DOHH2 (cell line): ENCODE measurements at regions not wholly inside any gene's neighbourhood (a gene's known extent, or its start where the extent isn't known, plus 50 kb on each side); places are given as distances from the start of the nearest gene placed in this dataset.

ENCODE experiments used
- H3F3A ChIP-seq: fragments of 200-600 bp; sonication (generic), shearing (Covaris generic); 2 replicates; pipeline ENCODE4 v1.6.0; 2016; ENCODE audit warnings: antibody characterized with exemption, mild to moderate bottlenecking; ENCODE audit not compliant: control insufficient read depth, insufficient read depth
- H3K27ac ChIP-seq: fragments of 200-600 bp; sonication (generic); 2 replicates; pipeline ENCODE4 v1.5.1; 2014; ENCODE audit warnings: low read depth, mild to moderate bottlenecking, low read length, moderate library complexity
- H3K27me3 ChIP-seq: fragments of 200-600 bp; sonication (generic); 2 replicates; pipeline ENCODE4 v1.6.1; 2014; ENCODE audit warnings: mild to moderate bottlenecking, low read length, mixed read lengths; ENCODE audit not compliant: control insufficient read depth
- H3K36me3 ChIP-seq: fragments of 200-600 bp; sonication (generic); 2 replicates; pipeline ENCODE4 v1.6.1; 2014; ENCODE audit warnings: mild to moderate bottlenecking, low read length, moderate library complexity, mixed read lengths; ENCODE audit not compliant: control insufficient read depth
- H3K4me1 ChIP-seq: fragments of 200-600 bp; sonication (generic); 2 replicates; pipeline ENCODE4 v1.6.1; 2014; ENCODE audit warnings: mild to moderate bottlenecking, low read length, mixed read lengths; ENCODE audit not compliant: control insufficient read depth
- H3K4me2 ChIP-seq: fragments of 200-600 bp; sonication (generic); 2 replicates; pipeline ENCODE4 v1.6.0; 2014; ENCODE audit warnings: mild to moderate bottlenecking, low read length, moderate library complexity
- H3K4me3 ChIP-seq: fragments of 200-600 bp; sonication (generic); 2 replicates; pipeline ENCODE4 v1.5.1; 2014; ENCODE audit warnings: mild to moderate bottlenecking, low read length, mixed read lengths
- H3K79me2 ChIP-seq: fragments of 200-600 bp; sonication (generic); 2 replicates; pipeline ENCODE4 v1.6.1; 2014; ENCODE audit warnings: mild to moderate bottlenecking, low read length, mixed read lengths; ENCODE audit not compliant: control insufficient read depth
- H3K9me2 ChIP-seq: fragments of 200-600 bp; sonication (generic); replicated peaks from 2 replicates; pipeline ENCODE4 v1.6.1; 2014; ENCODE audit warnings: mild to moderate bottlenecking, low read length, mixed read lengths; ENCODE audit not compliant: control insufficient read depth
- H3K9me3 ChIP-seq: fragments of 200-600 bp; sonication (generic); 2 replicates; pipeline ENCODE4 v1.6.1; 2014; ENCODE audit warnings: antibody characterized with exemption, low read length, mixed read lengths; ENCODE audit not compliant: control insufficient read depth, insufficient read depth
- H4K20me1 ChIP-seq: fragments of 200-600 bp; sonication (generic); 2 replicates; pipeline ENCODE4 v1.6.0; 2014; ENCODE audit warnings: low read depth, mild to moderate bottlenecking, antibody characterized with exemption, low read length, moderate library complexity; ENCODE audit not compliant: control insufficient read depth, insufficient read depth
- CTCF ChIP-seq: fragments of 200-600 bp; sonication (generic); IDR thresholded peaks from one replicate; pipeline ENCODE4 v1.5.1; 2014; ENCODE audit warnings: antibody characterized with exemption, mild to moderate bottlenecking, low read depth, low read length; ENCODE audit not compliant: poor library complexity, severe bottlenecking
- EZH2phosphoT487 ChIP-seq: fragments of 200-600 bp; sonication (generic); IDR thresholded peaks from 2 replicates; pipeline ENCODE4 v1.6.1; 2017; ENCODE audit warnings: borderline replicate concordance, mild to moderate bottlenecking, antibody characterized with exemption, low read length, moderate library complexity, mixed read lengths

DNA sequence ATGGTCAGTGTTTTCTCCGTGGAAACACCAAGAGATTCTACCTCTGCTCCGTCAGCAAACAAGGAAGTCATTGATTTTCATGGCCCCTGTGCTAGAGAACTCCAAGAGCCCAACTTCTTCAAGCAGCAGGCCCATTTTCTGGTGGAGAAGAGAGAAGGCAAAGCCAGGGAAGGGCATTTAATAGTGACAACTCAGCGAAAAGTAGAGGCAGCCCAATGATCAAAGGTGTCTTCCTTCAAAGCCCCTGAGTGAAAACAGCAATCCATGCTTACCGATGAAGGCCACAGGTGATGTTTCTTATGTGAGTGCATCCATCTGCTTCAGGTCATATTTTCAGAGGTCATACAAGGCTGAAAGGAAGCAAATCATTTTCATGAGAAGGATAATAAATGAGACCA lies 77.3 kb downstream of the VCPKMT start:
- H3K79me2 ChIP-seq = no peaks in the 10 kb centered on the region
- TF ChIP-seq EZH2phosphoT487 (no peak), CTCF (no peak)
- H3K4me1 ChIP-seq = peaks cover 9% of the 10 kb centered on the region
- no peaks in the 10 kb centered on the region for H3F3A ChIP-seq
- no peaks in the 10 kb centered on the region for H3K9me3 ChIP-seq
- no peaks in the 10 kb centered on the region for H3K9me2 ChIP-seq
- H3K36me3 ChIP-seq = no peaks in the 10 kb centered on the region
- H3K4me2 ChIP-seq = no peak overlapping the region
- H4K20me1 ChIP-seq = no peaks in the 10 kb centered on the region
- no peaks in the 10 kb centered on the region for H3K27me3 ChIP-seq
- no peak overlapping the region for H3K4me3 ChIP-seq
- no peak overlapping the region for H3K27ac ChIP-seq

DNA sequence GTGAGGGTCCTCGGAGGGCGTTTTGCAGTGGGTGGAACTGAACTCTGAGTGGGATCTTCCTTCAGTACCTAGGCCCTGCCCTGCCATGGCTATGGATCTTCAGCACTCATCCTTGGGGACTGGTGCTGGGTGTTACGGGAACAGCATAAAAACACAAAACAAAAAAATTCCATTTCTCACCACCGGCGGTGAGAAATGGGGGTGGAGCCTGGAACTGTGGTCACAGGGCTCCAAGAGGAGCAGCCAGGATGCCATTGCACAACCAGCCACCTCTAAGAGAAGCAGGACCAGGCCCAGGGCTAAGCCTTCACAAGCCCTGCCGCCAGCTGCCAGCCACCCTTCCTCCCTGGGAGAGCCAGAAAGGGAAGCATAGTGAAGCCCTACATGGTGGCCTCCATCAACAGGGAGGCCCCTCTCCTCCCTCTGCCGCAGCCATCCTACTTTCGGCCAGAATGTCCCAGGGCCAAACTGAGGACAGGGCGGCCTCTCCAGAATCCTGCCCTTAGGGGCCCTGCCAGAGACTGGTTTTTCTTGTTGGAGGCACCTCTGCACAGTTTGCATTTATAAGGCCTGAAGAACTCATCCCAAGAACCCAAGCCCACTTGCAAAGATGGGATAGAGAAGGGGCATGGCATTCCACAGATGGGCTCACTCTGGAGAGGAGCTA lies 76.5 kb downstream of the VCPKMT start:
- no peaks in the 10 kb centered on the region for H4K20me1 ChIP-seq
- TF ChIP-seq EZH2phosphoT487 (no peak), CTCF (no peak)
- H3K36me3 ChIP-seq = no peaks in the 10 kb centered on the region
- H3K9me2 ChIP-seq = no peaks in the 10 kb centered on the region
- H3K79me2 ChIP-seq = no peaks in the 10 kb centered on the region
- no peaks in the 10 kb centered on the region for H3K27me3 ChIP-seq
- no peak overlapping the region for H3K27ac ChIP-seq
- no peak overlapping the region for H3K4me3 ChIP-seq
- no peaks in the 10 kb centered on the region for H3K9me3 ChIP-seq
- peaks cover 16% of the 10 kb centered on the region for H3K4me1 ChIP-seq
- no peaks in the 10 kb centered on the region for H3F3A ChIP-seq
- no peak overlapping the region for H3K4me2 ChIP-seq

GRCh38 chr14:50040401-50040775 lies 76.0 kb downstream of the VCPKMT start:
- no peaks in the 10 kb centered on the region for H3K36me3 ChIP-seq
- H3K27ac ChIP-seq = no peak overlapping the region
- peaks cover 20% of the 10 kb centered on the region for H3K4me1 ChIP-seq
- no peak overlapping the region for H3K4me2 ChIP-seq
- H4K20me1 ChIP-seq = no peaks in the 10 kb centered on the region
- TF ChIP-seq CTCF = no peak
- no peak for TF ChIP-seq EZH2phosphoT487
- no peaks in the 10 kb centered on the region for H3K9me3 ChIP-seq
- H3K9me2 ChIP-seq = no peaks in the 10 kb centered on the region
- no peaks in the 10 kb centered on the region for H3K27me3 ChIP-seq
- H3F3A ChIP-seq = no peaks in the 10 kb centered on the region
- H3K79me2 ChIP-seq = no peaks in the 10 kb centered on the region
- no peak overlapping the region for H3K4me3 ChIP-seq
